Neuronal stem cell (in vitro differentiated cells): ENCODE measurements at regions not wholly inside any gene's neighbourhood (a gene's known extent, or its start where the extent isn't known, plus 50 kb on each side); places are given as distances from the start of the nearest gene placed in this dataset.

Source experiments
- DNase-seq: peaks from one replicate; pipeline ENCODE4 v3.0.0-alpha.2; 2013; ENCODE audit warnings: low spot score
- H2AFZ ChIP-seq: one replicate; pipeline ENCODE4 v1.6.1; 2013; ENCODE audit warnings: mild to moderate bottlenecking, low read length, inconsistent platforms
- H2AK5ac ChIP-seq: 2 replicates; pipeline ENCODE4 v1.6.1; 2013; ENCODE audit warnings: low read depth, mild to moderate bottlenecking, inconsistent platforms, low read length, moderate library complexity, mixed read lengths
- H2BK120ac ChIP-seq: 2 replicates; pipeline ENCODE4 v1.6.1; 2013; ENCODE audit warnings: low read depth, mild to moderate bottlenecking, inconsistent platforms, low read length, moderate library complexity, mixed read lengths
- H2BK12ac ChIP-seq: one replicate; pipeline ENCODE4 v1.6.1; 2013; ENCODE audit warnings: low read length, inconsistent platforms
- H2BK15ac ChIP-seq: 2 replicates; pipeline ENCODE4 v1.6.1; 2013; ENCODE audit warnings: mild to moderate bottlenecking, low read length, inconsistent platforms, mixed read lengths
- H2BK5ac ChIP-seq: one replicate; pipeline ENCODE4 v1.6.1; 2013; ENCODE audit warnings: inconsistent platforms, mild to moderate bottlenecking, low read length, moderate library complexity
- H3K14ac ChIP-seq: one replicate; pipeline ENCODE4 v1.6.1; 2013; ENCODE audit warnings: low read length, inconsistent platforms
- H3K18ac ChIP-seq: 2 replicates; pipeline ENCODE4 v1.6.1; 2013; ENCODE audit warnings: low read length, inconsistent platforms
- H3K23ac ChIP-seq: 2 replicates; pipeline ENCODE4 v1.6.1; 2013; ENCODE audit warnings: low read depth, mild to moderate bottlenecking, mixed read lengths, low read length, inconsistent platforms; ENCODE audit not compliant: poor library complexity
- H3K27ac ChIP-seq: replicated peaks from 3 replicates; pipeline ENCODE4 v1.5.1; 2013; ENCODE audit warnings: low read length, inconsistent platforms
- H3K27me3 ChIP-seq, 3 experiments: 2 replicates each; pipeline ENCODE4 v1.6.1; 2013; ENCODE audit warnings: low read length in 3 of 3, mild to moderate bottlenecking in 2 of 3, inconsistent platforms in 1 of 3, low read depth in 1 of 3, mixed read lengths in 1 of 3, moderate library complexity in 1 of 3; ENCODE audit not compliant: control insufficient read depth in 3 of 3, insufficient read depth in 3 of 3
- H3K36me3 ChIP-seq, 2 donors: replicated peaks in 1 of 2; 2 replicates each; pipeline ENCODE4 v1.6.1; 2013; ENCODE audit warnings: low read length in 2 of 2; ENCODE audit not compliant: control insufficient read depth in 2 of 2, insufficient read depth in 2 of 2
- H3K4ac ChIP-seq: 2 replicates; pipeline ENCODE4 v1.6.1; 2013; ENCODE audit warnings: inconsistent platforms, mild to moderate bottlenecking, low read length, moderate library complexity
- H3K4me1 ChIP-seq, 2 donors: 1 replicate in 1 of 2; 2 replicates in 1 of 2; pipeline ENCODE4 v1.6.1; 2013; ENCODE audit warnings: low read length in 2 of 2, low read depth in 1 of 2; ENCODE audit not compliant: control insufficient read depth in 2 of 2, insufficient read depth in 1 of 2
- H3K4me2 ChIP-seq: one replicate; pipeline ENCODE4 v1.6.1; 2013; ENCODE audit warnings: mild to moderate bottlenecking, low read length, inconsistent platforms; ENCODE audit not compliant: insufficient read depth, poor library complexity, severe bottlenecking
- H3K4me3 ChIP-seq, 2 donors: 2 replicates each; pipeline ENCODE4 v1.5.1; 2013; ENCODE audit warnings: low read length in 2 of 2, mild to moderate bottlenecking in 2 of 2, inconsistent platforms in 1 of 2, moderate library complexity in 1 of 2
- H3K79me1 ChIP-seq: one replicate; pipeline ENCODE4 v1.6.1; 2013; ENCODE audit warnings: low read depth, mild to moderate bottlenecking, inconsistent platforms, low read length, moderate library complexity
- H3K9ac ChIP-seq: one replicate; pipeline ENCODE4 v1.6.1; 2013; ENCODE audit warnings: mild to moderate bottlenecking, low read depth, low read length, inconsistent platforms; ENCODE audit not compliant: poor library complexity
- H3K9me3 ChIP-seq, 2 donors: replicated peaks in 1 of 2; 2 replicates each; pipeline versions ENCODE3 to v1.6.1; 2013; ENCODE audit warnings: low read length in 2 of 2, mild to moderate bottlenecking in 2 of 2, inconsistent platforms in 1 of 2, low read depth in 1 of 2, mixed read lengths in 1 of 2, moderate library complexity in 1 of 2; ENCODE audit not compliant: control insufficient read depth in 2 of 2, insufficient read depth in 1 of 2
- H4K8ac ChIP-seq: one replicate; pipeline ENCODE4 v1.6.1; 2013; ENCODE audit warnings: low read depth, mild to moderate bottlenecking, inconsistent platforms, low read length, moderate library complexity
- H4K91ac ChIP-seq: one replicate; pipeline ENCODE4 v1.6.1; 2013; ENCODE audit warnings: low read length, low read depth, mild to moderate bottlenecking, inconsistent platforms; ENCODE audit not compliant: poor library complexity
- WGBS, 2 donors: extraction: QIAGEN DNeasy Blood & Tissue Kit; methylation state at CpG; one replicate each; pipeline ENCODE4 v1.1.7; 2013; ENCODE audit warnings: missing lambda C conversion rate in 2 of 2, mixed read lengths in 1 of 2; ENCODE audit not compliant: insufficient read length in 2 of 2, insufficient replicate concordance in 1 of 2; ENCODE audit errors: extremely low coverage in 2 of 2; 5-methylcytosine and 5-hydroxymethylcytosine counted together

DNA sequence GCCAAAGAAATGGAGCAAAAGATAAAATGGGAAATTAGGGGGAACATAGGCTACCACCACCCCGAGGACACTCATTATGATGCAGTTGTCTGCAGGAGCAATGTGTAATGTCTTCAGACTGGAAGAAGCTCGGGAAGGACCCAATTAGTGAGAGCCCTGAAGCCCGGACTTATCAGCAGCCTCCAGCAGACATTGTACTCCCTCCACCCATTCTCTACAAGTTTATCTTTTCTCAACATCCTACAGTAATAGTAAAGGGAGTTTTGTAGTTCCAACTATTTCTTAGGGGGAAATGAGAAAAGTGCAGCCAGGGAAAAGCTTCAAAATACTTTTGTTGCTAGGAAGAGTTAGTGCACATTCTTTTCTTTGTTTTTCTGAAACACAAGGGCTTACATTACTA lies 657.3 kb upstream of the COBL start:
- Histone ChIP-seq H2BK12ac (no peak overlapping the region), H3K27ac (no peak overlapping the region), H2AK5ac (no peak overlapping the region), H3K14ac (no peak overlapping the region), H4K8ac (no peak overlapping the region), H2AFZ (peak overlapping the region; percentile 68), H2BK120ac (no peak overlapping the region), H3K9ac (no peak overlapping the region), H4K91ac (no peak overlapping the region), H3K4me1 (peaks cover 0 to 2% of the 10 kb centered on the region in 2 donors), H3K9me3 (peaks cover 0 to 5% of the 10 kb centered on the region in 2 donors), H3K4me2 (no peak overlapping the region), H3K18ac (no peak overlapping the region), H3K27me3 (no peaks in the 10 kb centered on the region), H2BK15ac (no peak overlapping the region), H3K79me1 (no peaks in the 10 kb centered on the region), H3K36me3 (no peaks in the 10 kb centered on the region), H3K4ac (no peak overlapping the region), H2BK5ac (no peak overlapping the region), H3K4me3 (no peak overlapping the region), H3K23ac (no peak overlapping the region)
- WGBS, 2 donors, result no CpG with 5 or more reads among the region's 3 CpGs
- DNase-seq, result no peak

DNA sequence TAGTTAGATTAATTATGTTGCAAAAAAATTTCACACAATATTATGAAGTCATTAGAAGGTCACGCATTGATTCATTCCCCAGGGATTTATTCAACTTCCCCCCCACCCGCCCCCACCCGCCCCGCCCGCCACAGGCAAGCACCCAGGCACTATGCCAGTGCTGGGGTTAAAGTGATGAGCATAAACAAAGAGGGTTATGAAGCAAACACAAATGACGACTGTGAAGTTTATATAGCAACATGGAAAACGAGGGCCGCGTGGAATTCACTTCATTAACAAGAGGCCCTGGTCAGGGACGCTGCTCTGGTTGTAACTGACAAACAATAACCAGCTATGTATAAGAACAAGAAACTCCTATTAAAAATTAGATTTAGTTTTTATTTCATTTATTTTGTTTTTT lies 656.5 kb upstream of the COBL start:
- H4K8ac ChIP-seq, result no peak overlapping the region
- no peak overlapping the region for H3K4me2 ChIP-seq
- peaks cover 0 to 2% of the 10 kb centered on the region in 2 donors for H3K4me1 ChIP-seq
- H2BK5ac ChIP-seq, result no peak overlapping the region
- no peak overlapping the region for H3K4me3 ChIP-seq
- H3K9ac ChIP-seq, result no peak overlapping the region
- no peaks in the 10 kb centered on the region for H3K79me1 ChIP-seq
- no peak overlapping the region for H3K18ac ChIP-seq
- no CpG with 5 or more reads among the region's 10 CpGs for WGBS, 2 donors
- H2AFZ ChIP-seq, result no peak overlapping the region
- H3K4ac ChIP-seq, result no peak overlapping the region
- no peak overlapping the region for H3K27ac ChIP-seq
- H3K9me3 ChIP-seq, result peaks cover 0 to 5% of the 10 kb centered on the region in 2 donors
- no peak overlapping the region for H2AK5ac ChIP-seq
- no peak for DNase-seq
- no peak overlapping the region for H2BK120ac ChIP-seq
- H2BK15ac ChIP-seq, result no peak overlapping the region
- no peak overlapping the region for H3K14ac ChIP-seq
- no peak overlapping the region for H3K23ac ChIP-seq
- H2BK12ac ChIP-seq, result no peak overlapping the region
- H4K91ac ChIP-seq, result no peak overlapping the region
- H3K27me3 ChIP-seq, result no peaks in the 10 kb centered on the region
- H3K36me3 ChIP-seq, result no peaks in the 10 kb centered on the region

DNA sequence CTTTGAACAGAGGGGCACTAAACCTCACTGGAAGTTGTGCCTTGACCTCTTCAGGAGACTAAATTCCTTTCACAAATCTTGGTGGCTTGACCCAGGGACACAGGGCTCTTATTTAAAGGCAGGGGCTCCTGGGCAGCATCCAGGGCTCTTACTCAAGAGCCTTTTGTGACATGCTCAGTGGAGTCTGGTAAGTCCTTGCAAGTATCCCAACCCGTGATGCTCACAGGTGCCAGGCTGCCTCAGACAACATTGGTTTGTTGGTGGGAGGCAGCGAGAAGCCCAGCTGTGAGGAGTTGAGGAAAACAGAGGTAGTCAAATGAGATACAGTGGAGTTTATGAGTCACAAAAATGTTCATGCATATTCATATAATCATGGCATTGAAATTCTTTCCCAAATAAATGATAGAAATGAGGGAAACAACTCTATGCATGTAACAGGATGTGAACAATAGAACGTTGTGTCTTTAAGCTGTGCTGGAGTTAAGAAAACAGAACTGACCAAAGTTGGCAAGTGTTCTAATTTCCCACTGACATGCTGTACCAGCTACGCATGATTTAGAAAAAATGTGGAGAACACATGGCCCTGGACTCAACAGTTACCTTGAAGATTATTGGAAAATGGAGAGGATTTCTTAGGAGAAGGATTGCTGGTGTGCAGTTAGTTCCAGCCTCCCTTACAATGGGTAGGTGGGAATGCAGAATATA lies 654.5 kb upstream of the COBL start:
- Histone ChIP-seq H3K14ac (no peak overlapping the region), H3K27ac (no peak overlapping the region), H4K91ac (no peak overlapping the region), H3K4me1 (peaks cover 0 to 2% of the 10 kb centered on the region in 2 donors), H4K8ac (no peak overlapping the region), H3K27me3 (no peaks in the 10 kb centered on the region), H3K4me3 (no peak overlapping the region), H3K36me3 (no peaks in the 10 kb centered on the region), H3K9ac (no peak overlapping the region), H2AFZ (peak overlapping the region; percentile 4), H3K9me3 (peaks cover 0 to 5% of the 10 kb centered on the region in 2 donors), H3K4ac (no peak overlapping the region), H2BK15ac (no peak overlapping the region), H2AK5ac (no peak overlapping the region), H3K23ac (no peak overlapping the region), H3K79me1 (no peaks in the 10 kb centered on the region), H2BK120ac (no peak overlapping the region), H3K18ac (no peak overlapping the region), H2BK12ac (no peak overlapping the region), H2BK5ac (no peak overlapping the region), H3K4me2 (no peak overlapping the region)
- WGBS, 2 donors, result no CpG with 5 or more reads among the region's 4 CpGs
- no peak for DNase-seq

DNA sequence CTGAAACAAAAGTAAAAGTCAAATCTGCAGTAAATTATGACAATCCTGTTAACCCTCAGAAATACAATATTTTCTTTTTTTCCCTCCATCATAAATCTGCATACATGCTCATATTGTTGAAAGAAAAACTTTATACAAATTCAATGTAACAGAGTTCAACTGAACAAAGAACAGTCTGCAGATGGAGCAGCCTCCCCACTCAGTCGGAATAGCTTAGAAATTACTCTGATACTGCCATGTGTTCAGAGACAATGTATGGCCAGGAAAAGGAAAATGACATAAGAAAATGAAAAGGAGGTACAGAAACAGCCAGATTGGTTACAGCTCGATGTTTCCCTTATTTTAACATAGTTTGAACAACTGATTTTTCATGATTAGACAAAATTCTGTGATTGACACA lies 651.9 kb upstream of the COBL start:
- H3K79me1 ChIP-seq, result no peaks in the 10 kb centered on the region
- H3K4me1 ChIP-seq, result no peaks in the 10 kb centered on the region
- H2BK120ac ChIP-seq, result no peak overlapping the region
- no peak overlapping the region for H3K4me3 ChIP-seq
- H3K9me3 ChIP-seq, result peaks cover 5 to 6% of the 10 kb centered on the region in 2 donors
- H2AK5ac ChIP-seq, result no peak overlapping the region
- no peak overlapping the region for H3K18ac ChIP-seq
- H3K14ac ChIP-seq, result no peak overlapping the region
- H3K4ac ChIP-seq, result no peak overlapping the region
- no peak for DNase-seq
- H3K36me3 ChIP-seq, result no peaks in the 10 kb centered on the region
- no peak overlapping the region for H4K91ac ChIP-seq
- no peak overlapping the region for H3K23ac ChIP-seq
- H2BK12ac ChIP-seq, result no peak overlapping the region
- no peak overlapping the region for H3K4me2 ChIP-seq
- H3K27ac ChIP-seq, result no peak overlapping the region
- no CpG with 5 or more reads among the region's 2 CpGs for WGBS, 2 donors
- no peaks in the 10 kb centered on the region for H3K27me3 ChIP-seq
- H4K8ac ChIP-seq, result no peak overlapping the region
- no peak overlapping the region for H3K9ac ChIP-seq
- H2BK5ac ChIP-seq, result no peak overlapping the region
- H2BK15ac ChIP-seq, result no peak overlapping the region
- peak overlapping the region; percentile 25 for H2AFZ ChIP-seq
